Fibroblast of lung (primary cell): ENCODE measurements at regions not wholly inside any gene's neighbourhood (a gene's known extent, or its start where the extent isn't known, plus 50 kb on each side); places are given as distances from the start of the nearest gene placed in this dataset.
A peak's percentile ranks its signal among the peaks of the same experiment; 100 is the strongest.

Source experiments
- DNase-seq, 2 donors: peaks; one replicate each; pipeline versions ENCODE4 v3.0.0 to v3.0.0-alpha.2; 2010; ENCODE audit warnings: low read depth in 2 of 2
- H2AFZ ChIP-seq: 2 replicates; pipeline ENCODE4 v1.5.1; 2012; ENCODE audit warnings: low read length, control low read depth, inconsistent platforms
- H3K27ac ChIP-seq: 2 replicates; pipeline ENCODE4 v1.5.1; 2011; ENCODE audit warnings: low read length, control low read depth; ENCODE audit not compliant: insufficient read depth
- H3K27me3 ChIP-seq: 2 replicates; pipeline ENCODE4 v1.5.1; 2011; ENCODE audit warnings: mild to moderate bottlenecking, low read length; ENCODE audit not compliant: control insufficient read depth, insufficient read depth
- H3K36me3 ChIP-seq: 2 replicates; pipeline ENCODE4 v1.5.1; 2011; ENCODE audit warnings: low read length; ENCODE audit not compliant: control insufficient read depth, insufficient read depth
- H3K4me1 ChIP-seq: 2 replicates; pipeline ENCODE4 v1.5.1; 2011; ENCODE audit warnings: low read length; ENCODE audit not compliant: control insufficient read depth, insufficient read depth; ENCODE audit errors: extremely low read depth
- H3K4me2 ChIP-seq: 2 replicates; pipeline ENCODE4 v1.5.1; 2011; ENCODE audit warnings: low read length, control low read depth; ENCODE audit not compliant: insufficient read depth; ENCODE audit errors: extremely low read depth
- H3K4me3 ChIP-seq, 4 experiments: fragments of 200-600 bp in 1 of 4; sonication (generic) in 1 of 4; replicated peaks in 1 of 4; 2 replicates each; pipeline ENCODE4 v1.5.1; 2011 to 2016; ENCODE audit warnings: low read length in 4 of 4, low read depth in 3 of 4, mild to moderate bottlenecking in 3 of 4, control low read depth in 2 of 4, inconsistent platforms in 1 of 4, mixed read lengths in 1 of 4; ENCODE audit not compliant: insufficient read depth in 1 of 4; ENCODE audit errors: control extremely low read depth in 1 of 4
- H3K79me2 ChIP-seq: 2 replicates; pipeline ENCODE4 v1.5.1; 2012; ENCODE audit warnings: mild to moderate bottlenecking, low read length, inconsistent platforms; ENCODE audit not compliant: control insufficient read depth, insufficient read depth
- H3K9ac ChIP-seq: 2 replicates; pipeline ENCODE4 v1.5.1; 2011; ENCODE audit warnings: mild to moderate bottlenecking, low read length, control low read depth; ENCODE audit not compliant: insufficient read depth
- H3K9me3 ChIP-seq: 2 replicates; pipeline ENCODE4 v1.5.1; 2012; ENCODE audit warnings: low read depth, low read length; ENCODE audit not compliant: control insufficient read depth, insufficient read depth
- H4K20me1 ChIP-seq: 2 replicates; pipeline ENCODE4 v1.5.1; 2011; ENCODE audit warnings: low read length; ENCODE audit not compliant: control insufficient read depth, insufficient read depth; ENCODE audit errors: extremely low read depth
- EZH2 ChIP-seq: IDR thresholded peaks from 2 replicates; pipeline ENCODE4 v1.5.1; 2012; ENCODE audit warnings: low read length, control low read depth, mild to moderate bottlenecking; ENCODE audit errors: missing control alignments
- TF ChIP-seq, protein P1 (sequence below), 2 donors: IDR thresholded peaks in 1 of 2; conservative IDR thresholded peaks in 1 of 2; 1 replicate in 1 of 2; 2 replicates in 1 of 2; pipeline ENCODE4 v1.5.1; 2011 to 2012; ENCODE audit warnings: low read length in 2 of 2, control low read depth in 1 of 2, inconsistent platforms in 1 of 2, low read depth in 1 of 2, mild to moderate bottlenecking in 1 of 2

DNA sequence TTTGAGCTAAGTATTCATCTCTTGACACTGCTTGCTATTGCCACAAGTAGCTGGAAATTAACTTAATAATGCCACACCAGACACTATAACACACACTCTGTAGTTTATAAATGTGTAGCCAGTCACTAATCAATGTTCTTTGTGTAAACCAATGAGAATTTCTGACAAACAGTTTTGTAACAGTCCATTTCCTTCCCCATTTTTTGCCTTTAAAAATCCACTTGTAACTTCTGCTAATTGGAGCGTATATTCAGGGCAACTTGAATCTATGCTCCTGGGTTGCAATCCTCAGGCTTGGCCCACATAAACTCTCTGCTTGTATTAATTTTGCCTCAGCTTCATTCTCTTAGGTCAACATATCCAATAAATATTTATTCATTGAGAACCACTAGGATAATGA, 125.0 kb upstream of the DHRS4 start:
- H4K20me1 ChIP-seq, result no peaks in the 10 kb centered on the region
- no peak for DNase-seq
- H3K9ac ChIP-seq, result no peak overlapping the region
- no peak overlapping the region for H3K27ac ChIP-seq
- H3K4me3 ChIP-seq, result no peak overlapping the region
- H3K79me2 ChIP-seq, result no peaks in the 10 kb centered on the region
- H2AFZ ChIP-seq, result no peak overlapping the region
- no peaks in the 10 kb centered on the region for H3K36me3 ChIP-seq
- no peaks in the 10 kb centered on the region for H3K4me1 ChIP-seq
- H3K4me2 ChIP-seq, result no peak overlapping the region
- H3K9me3 ChIP-seq, result no peaks in the 10 kb centered on the region
- peaks cover 11% of the 10 kb centered on the region for H3K27me3 ChIP-seq
- TF ChIP-seq, protein P1, sequence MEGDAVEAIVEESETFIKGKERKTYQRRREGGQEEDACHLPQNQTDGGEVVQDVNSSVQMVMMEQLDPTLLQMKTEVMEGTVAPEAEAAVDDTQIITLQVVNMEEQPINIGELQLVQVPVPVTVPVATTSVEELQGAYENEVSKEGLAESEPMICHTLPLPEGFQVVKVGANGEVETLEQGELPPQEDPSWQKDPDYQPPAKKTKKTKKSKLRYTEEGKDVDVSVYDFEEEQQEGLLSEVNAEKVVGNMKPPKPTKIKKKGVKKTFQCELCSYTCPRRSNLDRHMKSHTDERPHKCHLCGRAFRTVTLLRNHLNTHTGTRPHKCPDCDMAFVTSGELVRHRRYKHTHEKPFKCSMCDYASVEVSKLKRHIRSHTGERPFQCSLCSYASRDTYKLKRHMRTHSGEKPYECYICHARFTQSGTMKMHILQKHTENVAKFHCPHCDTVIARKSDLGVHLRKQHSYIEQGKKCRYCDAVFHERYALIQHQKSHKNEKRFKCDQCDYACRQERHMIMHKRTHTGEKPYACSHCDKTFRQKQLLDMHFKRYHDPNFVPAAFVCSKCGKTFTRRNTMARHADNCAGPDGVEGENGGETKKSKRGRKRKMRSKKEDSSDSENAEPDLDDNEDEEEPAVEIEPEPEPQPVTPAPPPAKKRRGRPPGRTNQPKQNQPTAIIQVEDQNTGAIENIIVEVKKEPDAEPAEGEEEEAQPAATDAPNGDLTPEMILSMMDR (conservative IDR thresholded peaks at IDR 0.05 in 1 of 2, IDR thresholded peaks at IDR 0.05 in 1 of 2; ENCODE audit: low read depth in 1 of 2, low read length in 2 of 2), result no peak

DNA sequence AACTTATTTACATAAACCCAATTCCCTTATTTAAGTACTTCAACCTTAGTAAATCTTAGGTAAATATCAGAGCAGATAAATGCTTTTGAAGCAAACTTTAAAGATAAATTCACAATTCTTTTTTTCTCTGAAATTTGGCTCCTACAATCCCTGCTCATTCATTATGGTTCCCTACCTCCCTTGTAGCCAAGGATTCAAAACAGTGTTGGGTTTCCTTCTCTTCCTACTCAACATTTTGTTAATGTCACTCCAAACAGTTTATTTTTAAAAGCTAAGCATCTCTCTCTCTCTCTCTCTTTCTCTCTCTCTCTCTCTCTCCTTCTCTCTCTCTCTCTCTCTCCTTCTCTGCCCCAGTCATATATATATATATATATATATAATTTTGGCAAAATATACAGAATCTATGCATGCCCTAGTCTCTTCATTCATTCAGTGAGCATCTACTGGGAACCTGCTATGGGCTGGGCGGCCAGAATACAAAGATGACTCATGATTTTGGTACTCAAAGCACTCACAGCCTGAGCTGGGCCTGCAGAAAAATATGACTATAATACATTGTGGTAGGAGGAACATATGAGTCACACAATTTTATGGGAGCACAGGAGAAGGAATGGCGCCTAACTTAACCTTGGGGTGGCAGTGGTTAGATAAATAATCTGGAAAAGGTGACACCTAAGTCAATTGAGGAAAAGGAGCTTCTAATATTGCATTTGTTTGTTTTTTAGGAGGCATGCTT, 123.7 kb upstream of the DHRS4 start:
- Histone ChIP-seq H3K4me2 (no peak overlapping the region), H4K20me1 (no peaks in the 10 kb centered on the region), H3K79me2 (no peaks in the 10 kb centered on the region), H2AFZ (no peak overlapping the region), H3K9me3 (no peaks in the 10 kb centered on the region), H3K9ac (no peak overlapping the region), H3K4me3 (no peak overlapping the region), H3K4me1 (no peaks in the 10 kb centered on the region), H3K36me3 (no peaks in the 10 kb centered on the region), H3K27ac (no peak overlapping the region), H3K27me3 (peaks cover 11% of the 10 kb centered on the region)
- TF ChIP-seq, protein P1 (conservative IDR thresholded peaks at IDR 0.05 in 1 of 2, IDR thresholded peaks at IDR 0.05 in 1 of 2; ENCODE audit: low read depth in 1 of 2, low read length in 2 of 2), result no peak
- TF ChIP-seq EZH2, result no peak
- peak; percentile 82 to 93 for DNase-seq

DNA sequence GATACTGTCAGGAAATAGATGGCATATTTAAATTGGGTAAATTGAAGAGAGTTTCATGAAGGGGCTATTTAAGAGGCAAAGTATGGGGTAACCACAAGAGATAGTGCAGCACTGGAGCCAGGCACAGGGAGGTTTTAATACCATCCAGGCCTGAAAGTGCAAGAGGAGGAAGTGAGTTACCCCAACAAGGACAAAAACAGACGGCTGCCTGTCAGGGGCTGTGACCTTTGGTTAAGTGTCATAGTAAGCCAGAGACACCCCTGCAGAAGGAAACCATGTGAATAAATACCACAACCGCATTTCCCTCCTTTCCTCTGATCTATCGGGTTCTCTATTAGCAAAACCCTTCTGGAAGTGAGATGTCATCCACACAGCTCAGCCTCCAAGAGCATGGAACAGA, 122.0 kb upstream of the DHRS4 start:
- no peak overlapping the region for H2AFZ ChIP-seq
- TF ChIP-seq EZH2, result no peak
- TF ChIP-seq, protein P1 (conservative IDR thresholded peaks at IDR 0.05 in 1 of 2, IDR thresholded peaks at IDR 0.05 in 1 of 2; ENCODE audit: low read depth in 1 of 2, low read length in 2 of 2), result no peak
- H3K4me3 ChIP-seq, result no peak overlapping the region
- H3K36me3 ChIP-seq, result no peaks in the 10 kb centered on the region
- no peak overlapping the region for H3K4me2 ChIP-seq
- H3K27ac ChIP-seq, result no peak overlapping the region
- H3K27me3 ChIP-seq, result peaks cover 18% of the 10 kb centered on the region
- H3K9me3 ChIP-seq, result no peaks in the 10 kb centered on the region
- H4K20me1 ChIP-seq, result no peaks in the 10 kb centered on the region
- H3K9ac ChIP-seq, result no peak overlapping the region
- no peak for DNase-seq
- H3K4me1 ChIP-seq, result no peaks in the 10 kb centered on the region
- H3K79me2 ChIP-seq, result no peaks in the 10 kb centered on the region
